ENCODE measurements at regions not wholly inside any gene's neighbourhood (a gene's known extent, or its start where the extent isn't known, plus 50 kb on each side); places are given as distances from the start of the nearest gene placed in this dataset.
A peak's percentile ranks its signal among the peaks of the same experiment; 100 is the strongest.

DNA sequence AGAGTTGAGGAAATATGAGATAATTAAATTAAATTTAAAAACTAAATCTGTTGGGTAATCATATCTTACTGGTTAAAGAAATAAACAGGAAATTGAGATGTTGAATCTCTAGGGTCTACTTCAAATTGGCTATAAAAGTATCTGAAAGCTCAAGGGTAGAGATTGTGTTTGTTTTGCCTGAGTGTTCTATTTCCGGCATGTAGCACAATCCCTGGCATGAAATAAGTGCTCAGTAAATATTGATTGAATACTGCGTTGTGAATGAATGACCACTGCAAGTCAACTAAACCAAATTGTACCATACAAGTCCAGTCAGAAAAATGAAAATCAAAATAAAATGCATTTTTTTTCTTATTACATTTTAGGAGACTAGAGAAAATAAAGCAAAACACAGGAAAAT is 709.8 kb downstream of the EPM2A start (continued):
- TF ChIP-seq ZNF672 (CRISPR knock-in tag; IDR thresholded peaks at IDR 0.05) = no peak
- TF ChIP-seq, protein P1, sequence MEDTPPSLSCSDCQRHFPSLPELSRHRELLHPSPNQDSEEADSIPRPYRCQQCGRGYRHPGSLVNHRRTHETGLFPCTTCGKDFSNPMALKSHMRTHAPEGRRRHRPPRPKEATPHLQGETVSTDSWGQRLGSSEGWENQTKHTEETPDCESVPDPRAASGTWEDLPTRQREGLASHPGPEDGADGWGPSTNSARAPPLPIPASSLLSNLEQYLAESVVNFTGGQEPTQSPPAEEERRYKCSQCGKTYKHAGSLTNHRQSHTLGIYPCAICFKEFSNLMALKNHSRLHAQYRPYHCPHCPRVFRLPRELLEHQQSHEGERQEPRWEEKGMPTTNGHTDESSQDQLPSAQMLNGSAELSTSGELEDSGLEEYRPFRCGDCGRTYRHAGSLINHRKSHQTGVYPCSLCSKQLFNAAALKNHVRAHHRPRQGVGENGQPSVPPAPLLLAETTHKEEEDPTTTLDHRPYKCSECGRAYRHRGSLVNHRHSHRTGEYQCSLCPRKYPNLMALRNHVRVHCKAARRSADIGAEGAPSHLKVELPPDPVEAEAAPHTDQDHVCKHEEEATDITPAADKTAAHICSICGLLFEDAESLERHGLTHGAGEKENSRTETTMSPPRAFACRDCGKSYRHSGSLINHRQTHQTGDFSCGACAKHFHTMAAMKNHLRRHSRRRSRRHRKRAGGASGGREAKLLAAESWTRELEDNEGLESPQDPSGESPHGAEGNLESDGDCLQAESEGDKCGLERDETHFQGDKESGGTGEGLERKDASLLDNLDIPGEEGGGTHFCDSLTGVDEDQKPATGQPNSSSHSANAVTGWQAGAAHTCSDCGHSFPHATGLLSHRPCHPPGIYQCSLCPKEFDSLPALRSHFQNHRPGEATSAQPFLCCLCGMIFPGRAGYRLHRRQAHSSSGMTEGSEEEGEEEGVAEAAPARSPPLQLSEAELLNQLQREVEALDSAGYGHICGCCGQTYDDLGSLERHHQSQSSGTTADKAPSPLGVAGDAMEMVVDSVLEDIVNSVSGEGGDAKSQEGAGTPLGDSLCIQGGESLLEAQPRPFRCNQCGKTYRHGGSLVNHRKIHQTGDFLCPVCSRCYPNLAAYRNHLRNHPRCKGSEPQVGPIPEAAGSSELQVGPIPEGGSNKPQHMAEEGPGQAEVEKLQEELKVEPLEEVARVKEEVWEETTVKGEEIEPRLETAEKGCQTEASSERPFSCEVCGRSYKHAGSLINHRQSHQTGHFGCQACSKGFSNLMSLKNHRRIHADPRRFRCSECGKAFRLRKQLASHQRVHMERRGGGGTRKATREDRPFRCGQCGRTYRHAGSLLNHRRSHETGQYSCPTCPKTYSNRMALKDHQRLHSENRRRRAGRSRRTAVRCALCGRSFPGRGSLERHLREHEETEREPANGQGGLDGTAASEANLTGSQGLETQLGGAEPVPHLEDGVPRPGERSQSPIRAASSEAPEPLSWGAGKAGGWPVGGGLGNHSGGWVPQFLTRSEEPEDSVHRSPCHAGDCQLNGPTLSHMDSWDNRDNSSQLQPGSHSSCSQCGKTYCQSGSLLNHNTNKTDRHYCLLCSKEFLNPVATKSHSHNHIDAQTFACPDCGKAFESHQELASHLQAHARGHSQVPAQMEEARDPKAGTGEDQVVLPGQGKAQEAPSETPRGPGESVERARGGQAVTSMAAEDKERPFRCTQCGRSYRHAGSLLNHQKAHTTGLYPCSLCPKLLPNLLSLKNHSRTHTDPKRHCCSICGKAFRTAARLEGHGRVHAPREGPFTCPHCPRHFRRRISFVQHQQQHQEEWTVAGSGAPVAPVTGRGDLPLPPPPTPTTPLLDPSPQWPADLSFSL (CRISPR knock-in tag; IDR thresholded peaks at IDR 0.05) = no peak
- TF ChIP-seq CHD4 (IDR thresholded peaks at IDR 0.05; ENCODE audit: borderline replicate concordance, low read length) = no peak
- peak; percentile 50; the same call in 1 of the 2 replicates for TF ChIP-seq HDAC1 (CRISPR knock-in tag; IDR thresholded peaks at IDR 0.05)
- no peak for TF ChIP-seq ZNF256 (CRISPR knock-in tag; conservative IDR thresholded peaks at IDR 0.05)
- TF ChIP-seq SMAD1 (CRISPR knock-in tag; IDR thresholded peaks at IDR 0.05; ENCODE audit: borderline replicate concordance, low read depth) = no peak
- TF ChIP-seq CBX1 (IDR thresholded peaks at IDR 0.05; ENCODE audit: low read depth) = no peak
- TF ChIP-seq, protein P2, sequence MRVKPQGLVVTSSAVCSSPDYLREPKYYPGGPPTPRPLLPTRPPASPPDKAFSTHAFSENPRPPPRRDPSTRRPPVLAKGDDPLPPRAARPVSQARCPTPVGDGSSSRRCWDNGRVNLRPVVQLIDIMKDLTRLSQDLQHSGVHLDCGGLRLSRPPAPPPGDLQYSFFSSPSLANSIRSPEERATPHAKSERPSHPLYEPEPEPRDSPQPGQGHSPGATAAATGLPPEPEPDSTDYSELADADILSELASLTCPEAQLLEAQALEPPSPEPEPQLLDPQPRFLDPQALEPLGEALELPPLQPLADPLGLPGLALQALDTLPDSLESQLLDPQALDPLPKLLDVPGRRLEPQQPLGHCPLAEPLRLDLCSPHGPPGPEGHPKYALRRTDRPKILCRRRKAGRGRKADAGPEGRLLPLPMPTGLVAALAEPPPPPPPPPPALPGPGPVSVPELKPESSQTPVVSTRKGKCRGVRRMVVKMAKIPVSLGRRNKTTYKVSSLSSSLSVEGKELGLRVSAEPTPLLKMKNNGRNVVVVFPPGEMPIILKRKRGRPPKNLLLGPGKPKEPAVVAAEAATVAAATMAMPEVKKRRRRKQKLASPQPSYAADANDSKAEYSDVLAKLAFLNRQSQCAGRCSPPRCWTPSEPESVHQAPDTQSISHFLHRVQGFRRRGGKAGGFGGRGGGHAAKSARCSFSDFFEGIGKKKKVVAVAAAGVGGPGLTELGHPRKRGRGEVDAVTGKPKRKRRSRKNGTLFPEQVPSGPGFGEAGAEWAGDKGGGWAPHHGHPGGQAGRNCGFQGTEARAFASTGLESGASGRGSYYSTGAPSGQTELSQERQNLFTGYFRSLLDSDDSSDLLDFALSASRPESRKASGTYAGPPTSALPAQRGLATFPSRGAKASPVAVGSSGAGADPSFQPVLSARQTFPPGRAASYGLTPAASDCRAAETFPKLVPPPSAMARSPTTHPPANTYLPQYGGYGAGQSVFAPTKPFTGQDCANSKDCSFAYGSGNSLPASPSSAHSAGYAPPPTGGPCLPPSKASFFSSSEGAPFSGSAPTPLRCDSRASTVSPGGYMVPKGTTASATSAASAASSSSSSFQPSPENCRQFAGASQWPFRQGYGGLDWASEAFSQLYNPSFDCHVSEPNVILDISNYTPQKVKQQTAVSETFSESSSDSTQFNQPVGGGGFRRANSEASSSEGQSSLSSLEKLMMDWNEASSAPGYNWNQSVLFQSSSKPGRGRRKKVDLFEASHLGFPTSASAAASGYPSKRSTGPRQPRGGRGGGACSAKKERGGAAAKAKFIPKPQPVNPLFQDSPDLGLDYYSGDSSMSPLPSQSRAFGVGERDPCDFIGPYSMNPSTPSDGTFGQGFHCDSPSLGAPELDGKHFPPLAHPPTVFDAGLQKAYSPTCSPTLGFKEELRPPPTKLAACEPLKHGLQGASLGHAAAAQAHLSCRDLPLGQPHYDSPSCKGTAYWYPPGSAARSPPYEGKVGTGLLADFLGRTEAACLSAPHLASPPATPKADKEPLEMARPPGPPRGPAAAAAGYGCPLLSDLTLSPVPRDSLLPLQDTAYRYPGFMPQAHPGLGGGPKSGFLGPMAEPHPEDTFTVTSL (CRISPR knock-in tag; IDR thresholded peaks at IDR 0.05; ENCODE audit: borderline replicate concordance) = peak; percentile 90; the same call in 1 of the 2 replicates
- no peak for TF ChIP-seq ZNF451 (CRISPR knock-in tag; IDR thresholded peaks at IDR 0.05)
- TF ChIP-seq, protein P3, sequence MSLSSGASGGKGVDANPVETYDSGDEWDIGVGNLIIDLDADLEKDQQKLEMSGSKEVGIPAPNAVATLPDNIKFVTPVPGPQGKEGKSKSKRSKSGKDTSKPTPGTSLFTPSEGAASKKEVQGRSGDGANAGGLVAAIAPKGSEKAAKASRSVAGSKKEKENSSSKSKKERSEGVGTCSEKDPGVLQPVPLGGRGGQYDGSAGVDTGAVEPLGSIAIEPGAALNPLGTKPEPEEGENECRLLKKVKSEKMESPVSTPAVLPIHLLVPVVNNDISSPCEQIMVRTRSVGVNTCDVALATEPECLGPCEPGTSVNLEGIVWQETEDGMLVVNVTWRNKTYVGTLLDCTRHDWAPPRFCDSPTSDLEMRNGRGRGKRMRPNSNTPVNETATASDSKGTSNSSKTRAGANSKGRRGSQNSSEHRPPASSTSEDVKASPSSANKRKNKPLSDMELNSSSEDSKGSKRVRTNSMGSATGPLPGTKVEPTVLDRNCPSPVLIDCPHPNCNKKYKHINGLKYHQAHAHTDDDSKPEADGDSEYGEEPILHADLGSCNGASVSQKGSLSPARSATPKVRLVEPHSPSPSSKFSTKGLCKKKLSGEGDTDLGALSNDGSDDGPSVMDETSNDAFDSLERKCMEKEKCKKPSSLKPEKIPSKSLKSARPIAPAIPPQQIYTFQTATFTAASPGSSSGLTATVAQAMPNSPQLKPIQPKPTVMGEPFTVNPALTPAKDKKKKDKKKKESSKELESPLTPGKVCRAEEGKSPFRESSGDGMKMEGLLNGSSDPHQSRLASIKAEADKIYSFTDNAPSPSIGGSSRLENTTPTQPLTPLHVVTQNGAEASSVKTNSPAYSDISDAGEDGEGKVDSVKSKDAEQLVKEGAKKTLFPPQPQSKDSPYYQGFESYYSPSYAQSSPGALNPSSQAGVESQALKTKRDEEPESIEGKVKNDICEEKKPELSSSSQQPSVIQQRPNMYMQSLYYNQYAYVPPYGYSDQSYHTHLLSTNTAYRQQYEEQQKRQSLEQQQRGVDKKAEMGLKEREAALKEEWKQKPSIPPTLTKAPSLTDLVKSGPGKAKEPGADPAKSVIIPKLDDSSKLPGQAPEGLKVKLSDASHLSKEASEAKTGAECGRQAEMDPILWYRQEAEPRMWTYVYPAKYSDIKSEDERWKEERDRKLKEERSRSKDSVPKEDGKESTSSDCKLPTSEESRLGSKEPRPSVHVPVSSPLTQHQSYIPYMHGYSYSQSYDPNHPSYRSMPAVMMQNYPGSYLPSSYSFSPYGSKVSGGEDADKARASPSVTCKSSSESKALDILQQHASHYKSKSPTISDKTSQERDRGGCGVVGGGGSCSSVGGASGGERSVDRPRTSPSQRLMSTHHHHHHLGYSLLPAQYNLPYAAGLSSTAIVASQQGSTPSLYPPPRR (CRISPR knock-in tag; IDR thresholded peaks at IDR 0.05; ENCODE audit: borderline replicate concordance) = no peak; the same call in 1 of the 2 replicates
- no peak for TF ChIP-seq NFE2L1 (CRISPR knock-in tag; IDR thresholded peaks at IDR 0.05; ENCODE audit: borderline replicate concordance)
- peak; percentile 84 for TF ChIP-seq NCOA2 (CRISPR knock-in tag; IDR thresholded peaks at IDR 0.05)
- no peak for TF ChIP-seq RNF2 (conservative IDR thresholded peaks at IDR 0.05; ENCODE audit: low read depth)
- TF ChIP-seq ZMYM4 (CRISPR knock-in tag; IDR thresholded peaks at IDR 0.05) = peak; percentile 41; the same call in 1 of the 2 replicates

Measured in HepG2 (cell line).